Tongue (tissue), 1 donor: ENCODE measurements at regions not wholly inside any gene's neighbourhood (a gene's known extent, or its start where the extent isn't known, plus 50 kb on each side); places are given as distances from the start of the nearest gene placed in this dataset.

Experiments used
- DNase-seq: peaks from one replicate; pipeline ENCODE4 v3.0.0-alpha.2; 2015

GRCh38 chr12:82034769-82035168, 275.6 kb upstream of the PPFIA2 start:
- DNase-seq = no peak

GRCh38 chr12:82029936-82030335, 270.8 kb upstream of the PPFIA2 start:
- no peak for DNase-seq

GRCh38 chr12:82028772-82029171, 269.6 kb upstream of the PPFIA2 start:
- no peak for DNase-seq

GRCh38 chr12:82027612-82028011, 268.5 kb upstream of the PPFIA2 start:
- DNase-seq = no peak

GRCh38 chr12:82025462-82025861, 266.3 kb upstream of the PPFIA2 start:
- no peak for DNase-seq

GRCh38 chr12:82019533-82019932, 260.4 kb upstream of the PPFIA2 start:
- no peak for DNase-seq

GRCh38 chr12:82015623-82016347, 256.6 kb upstream of the PPFIA2 start:
- no peak for DNase-seq

GRCh38 chr12:82012176-82012575, 253.0 kb upstream of the PPFIA2 start:
- no peak for DNase-seq

- no peak for DNase-seq
Observed at GRCh38 chr12:82009524-82009923, 250.4 kb upstream of the PPFIA2 start.

GRCh38 chr12:82008251-82008650, 249.1 kb upstream of the PPFIA2 start:
- no peak for DNase-seq

- DNase-seq = no peak
Observed at GRCh38 chr12:81998761-81999378, 239.7 kb upstream of the PPFIA2 start.

- peak; percentile 2 for DNase-seq
Observed at GRCh38 chr12:81992461-81992860, 233.3 kb upstream of the PPFIA2 start.

- no peak for DNase-seq
Observed at GRCh38 chr12:81991868-81992267, 232.7 kb upstream of the PPFIA2 start.

GRCh38 chr12:81988362-81988761, 229.2 kb upstream of the PPFIA2 start:
- no peak for DNase-seq

GRCh38 chr12:81987371-81987770, 228.2 kb upstream of the PPFIA2 start:
- peak; percentile 11 for DNase-seq

- DNase-seq = no peak
Observed at GRCh38 chr12:81976661-81977060, 217.5 kb upstream of the PPFIA2 start.

GRCh38 chr12:81974762-81975161, 215.6 kb upstream of the PPFIA2 start:
- no peak for DNase-seq

GRCh38 chr12:81968421-81968820, 209.3 kb upstream of the PPFIA2 start:
- no peak for DNase-seq

GRCh38 chr12:81963636-81964035, 204.5 kb upstream of the PPFIA2 start:
- no peak for DNase-seq

- no peak for DNase-seq
Observed at GRCh38 chr12:81963026-81963425, 203.9 kb upstream of the PPFIA2 start.

- DNase-seq = no peak
Observed at GRCh38 chr12:81962126-81962856, 203.1 kb upstream of the PPFIA2 start.

GRCh38 chr12:81958406-81958805, 199.3 kb upstream of the PPFIA2 start:
- no peak for DNase-seq

- no peak for DNase-seq
Observed at GRCh38 chr12:81957631-81958030, 198.5 kb upstream of the PPFIA2 start.

- DNase-seq = no peak
Observed at GRCh38 chr12:81956468-81956860, 197.3 kb upstream of the PPFIA2 start.
